ENCODE measurements at regions not wholly inside any gene's neighbourhood (a gene's known extent, or its start where the extent isn't known, plus 50 kb on each side); places are given as distances from the start of the nearest gene placed in this dataset.

DNA sequence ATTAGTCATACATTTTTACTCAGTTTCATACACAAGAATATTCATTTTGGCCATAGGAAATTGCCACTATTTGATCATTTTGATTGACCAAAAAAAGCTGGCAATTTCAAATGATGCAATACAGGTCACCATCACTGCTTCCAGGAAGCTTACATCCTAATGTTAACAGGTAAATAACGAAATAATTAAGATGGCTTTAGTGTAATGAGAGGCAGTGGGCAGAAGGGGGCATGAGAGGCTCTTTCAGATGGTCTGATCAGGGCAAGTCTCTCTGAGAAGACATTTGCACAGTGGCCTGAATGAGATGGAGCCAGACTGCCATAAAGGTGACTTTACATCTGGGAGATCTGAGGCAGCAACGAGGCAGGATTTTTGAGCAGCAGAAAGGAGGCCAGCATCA is 170.7 kb downstream of the SLIT2 start:
- in situ Hi-C loops (cut with HindIII; ENCODE audit: low pct_unique_long_range_greater_than_20kb, low sequenced_read_pairs), result loop anchor here (25.0 kb wide), 1 partner anchor 110 kb away; no protein-coding TSS in a partner anchor
- peak; percentile 73 for DNase-seq (ENCODE audit: low read depth, low spot score)

DNA sequence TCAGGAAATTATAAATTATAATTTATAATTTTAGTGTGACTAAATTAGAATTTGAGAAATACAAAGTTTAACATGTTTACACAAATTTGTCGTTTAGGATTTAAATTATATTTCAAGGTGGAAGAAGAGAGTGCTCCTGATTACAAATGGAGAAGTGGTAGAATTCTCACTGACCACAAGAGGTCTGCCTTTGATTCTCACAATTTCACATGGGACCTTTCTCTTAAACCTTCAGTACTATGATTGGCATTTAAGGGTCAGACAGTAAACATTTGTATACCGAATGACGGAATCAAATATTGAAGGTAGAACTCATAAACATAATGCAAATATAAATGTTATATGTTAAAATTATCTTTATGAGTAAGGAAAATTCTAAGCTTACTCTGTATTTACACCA is 171.7 kb downstream of the SLIT2 start:
- in situ Hi-C loops (cut with HindIII; ENCODE audit: low pct_unique_long_range_greater_than_20kb, low sequenced_read_pairs), result loop anchor here (25.0 kb wide), 1 partner anchor 111 kb away; no protein-coding TSS in a partner anchor
- DNase-seq (ENCODE audit: low read depth, low spot score), result peak; percentile 19

DNA sequence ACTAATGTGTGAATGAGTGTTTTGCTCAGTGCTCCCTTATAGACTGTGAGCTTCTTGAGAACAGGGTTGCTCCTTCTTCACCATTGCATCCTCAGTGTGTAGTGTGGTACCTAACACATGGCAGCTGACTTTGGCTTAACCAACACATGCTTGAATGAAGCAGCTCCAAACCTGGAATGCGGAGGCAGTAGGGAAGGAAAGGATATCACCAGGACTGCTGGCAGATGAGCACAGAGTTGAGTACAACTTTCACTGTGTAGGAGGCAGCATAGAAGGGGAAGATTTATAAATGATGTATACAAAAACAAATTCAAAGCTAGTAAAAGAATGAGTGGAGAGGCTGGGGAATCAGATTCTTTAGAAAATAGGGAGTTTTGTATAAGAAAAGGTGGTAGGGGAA is 174.3 kb downstream of the SLIT2 start:
- no peak for DNase-seq (ENCODE audit: low read depth, low spot score)
- in situ Hi-C loops (cut with HindIII; ENCODE audit: low pct_unique_long_range_greater_than_20kb, low sequenced_read_pairs), result no loop called here

DNA sequence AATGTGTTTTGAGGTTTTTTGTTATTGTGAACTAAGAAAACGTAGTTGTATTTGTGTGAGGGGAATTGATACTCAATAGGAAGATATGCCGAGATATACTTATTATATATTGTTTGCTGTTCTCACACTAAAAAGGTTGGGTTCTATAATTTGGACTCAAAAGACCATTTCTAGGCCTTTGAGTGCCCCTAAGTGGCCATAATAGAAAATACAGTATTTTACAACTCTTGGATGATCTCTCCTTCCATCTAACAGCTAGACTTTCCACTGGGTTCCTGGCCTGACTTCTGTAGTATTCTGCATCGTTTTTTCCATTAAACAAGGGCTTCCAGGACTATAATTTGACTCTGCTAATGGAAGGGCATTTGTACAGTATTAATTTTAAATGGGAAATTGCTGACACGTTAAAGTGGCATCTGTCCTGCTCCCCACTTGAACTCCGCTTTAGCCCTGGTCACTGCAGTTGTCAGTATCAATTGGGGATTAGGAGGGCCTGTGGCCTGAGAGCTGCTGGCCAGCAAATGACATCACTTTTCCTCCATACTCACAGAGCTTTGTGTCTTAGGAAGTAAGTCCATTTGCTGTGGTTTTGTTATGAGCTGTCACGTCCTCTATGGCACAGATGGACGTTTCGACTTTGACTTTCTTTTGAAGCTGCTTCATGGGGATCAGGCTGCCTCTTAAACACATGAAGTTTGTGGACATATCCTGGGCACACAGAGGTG is 176.9 kb downstream of the SLIT2 start:
- in situ Hi-C loops (cut with HindIII; ENCODE audit: low pct_unique_long_range_greater_than_20kb, low sequenced_read_pairs), result no loop called here
- peak; percentile 62 for DNase-seq (ENCODE audit: low read depth, low spot score)

DNA sequence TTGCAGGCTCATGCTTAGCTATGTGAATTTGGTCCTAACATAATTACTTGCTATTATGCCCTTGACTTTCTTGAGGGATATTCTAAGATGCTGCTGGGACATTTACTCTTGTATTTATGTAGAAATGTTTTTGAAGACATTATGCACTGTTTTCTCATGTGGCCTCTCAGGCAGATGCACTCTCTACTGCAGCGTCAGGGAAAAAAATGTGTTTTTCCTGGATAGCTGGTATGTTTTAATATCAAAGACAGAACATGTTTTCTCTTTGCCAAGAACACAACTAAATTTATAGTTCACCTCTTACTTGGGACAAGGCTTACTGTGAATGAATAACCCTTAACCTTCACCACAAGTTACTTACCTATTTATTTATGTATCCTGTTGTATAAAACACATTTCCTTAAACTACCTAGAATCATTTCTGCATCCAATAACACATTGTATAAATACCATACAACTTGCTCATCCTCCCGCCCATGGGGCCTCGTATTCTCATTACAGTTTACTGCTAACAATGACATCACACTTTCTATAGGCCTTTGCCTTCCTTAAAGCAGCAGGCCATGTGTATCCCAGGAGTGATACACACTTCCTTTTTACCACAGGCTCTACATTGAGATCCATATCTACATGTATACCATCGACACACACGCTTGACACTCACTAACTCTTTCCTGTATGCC is 178.7 kb downstream of the SLIT2 start:
- no peak for DNase-seq (ENCODE audit: low read depth, low spot score)
- in situ Hi-C loops (cut with HindIII; ENCODE audit: low pct_unique_long_range_greater_than_20kb, low sequenced_read_pairs), result no loop called here

DNA sequence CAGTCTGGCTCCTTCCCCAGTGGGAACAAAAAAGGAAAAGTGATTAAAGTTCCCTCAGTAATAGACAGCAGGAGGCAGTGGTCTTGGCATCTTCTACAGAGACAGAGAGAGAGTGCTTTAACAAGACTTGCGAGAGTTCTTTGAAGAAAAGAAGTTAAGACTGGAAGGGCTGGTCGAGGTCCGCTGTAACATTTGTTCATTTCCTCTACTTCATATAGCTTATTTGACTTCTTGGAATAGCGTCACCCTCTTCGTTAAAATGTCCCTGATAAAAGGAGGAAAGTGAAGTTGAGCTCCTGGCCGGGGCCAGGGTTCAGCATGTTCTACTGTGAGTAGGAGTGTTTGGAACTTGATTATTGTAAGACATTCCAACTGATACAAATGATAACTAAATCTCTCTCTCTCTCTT is 179.8 kb downstream of the SLIT2 start:
- DNase-seq (ENCODE audit: low read depth, low spot score), result no peak
- in situ Hi-C loops (cut with HindIII; ENCODE audit: low pct_unique_long_range_greater_than_20kb, low sequenced_read_pairs), result no loop called here

DNA sequence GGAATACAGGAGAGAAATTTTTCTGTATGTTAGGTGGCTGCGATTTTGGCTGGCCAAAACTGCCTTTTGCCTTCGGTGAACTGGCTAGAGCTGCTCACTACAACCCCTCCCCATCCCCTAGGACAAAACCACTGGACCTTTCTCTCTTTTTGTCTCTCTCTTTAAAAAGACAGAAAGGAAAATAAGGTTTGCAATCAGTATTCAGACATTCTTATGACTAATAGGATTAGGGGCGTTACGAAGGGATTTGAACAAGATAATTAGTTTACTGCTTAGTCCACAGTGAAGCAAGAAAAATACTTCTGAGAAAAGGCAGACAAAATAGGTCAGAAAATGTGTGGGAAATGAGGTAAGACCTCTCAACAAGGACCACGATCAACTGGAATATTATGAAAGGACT is 180.4 kb downstream of the SLIT2 start:
- in situ Hi-C loops (cut with HindIII; ENCODE audit: low pct_unique_long_range_greater_than_20kb, low sequenced_read_pairs), result no loop called here
- DNase-seq (ENCODE audit: low read depth, low spot score), result no peak

DNA sequence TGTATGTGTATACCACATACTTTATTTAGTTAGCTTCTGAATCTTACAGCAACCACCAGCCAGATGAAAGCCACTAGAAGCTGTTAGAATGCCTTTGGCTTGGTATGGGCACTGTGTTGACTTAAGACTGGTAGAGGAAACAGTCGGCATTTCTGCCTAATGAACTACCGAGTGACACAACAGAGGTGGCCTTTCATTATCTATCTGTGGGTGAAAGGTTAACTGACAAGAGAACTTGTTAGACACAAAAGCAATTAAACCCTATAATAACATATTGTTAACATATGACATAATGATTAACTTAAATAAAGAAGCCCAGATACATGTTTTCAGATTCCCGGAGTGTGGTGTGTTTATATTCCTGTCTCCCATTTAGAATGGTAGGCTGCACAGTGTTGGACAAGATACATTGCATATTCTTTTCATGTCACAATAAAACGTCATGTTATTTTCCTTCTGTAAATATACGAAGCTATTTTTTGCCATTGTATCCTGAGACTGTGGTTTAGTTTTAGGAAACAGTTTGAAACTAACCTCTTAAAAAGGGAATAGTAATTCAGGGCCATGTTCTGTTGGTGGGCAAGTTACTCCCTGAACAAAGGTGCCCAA is 181.5 kb downstream of the SLIT2 start:
- in situ Hi-C loops (cut with HindIII; ENCODE audit: low pct_unique_long_range_greater_than_20kb, low sequenced_read_pairs), result no loop called here
- no peak for DNase-seq (ENCODE audit: low read depth, low spot score)

DNA sequence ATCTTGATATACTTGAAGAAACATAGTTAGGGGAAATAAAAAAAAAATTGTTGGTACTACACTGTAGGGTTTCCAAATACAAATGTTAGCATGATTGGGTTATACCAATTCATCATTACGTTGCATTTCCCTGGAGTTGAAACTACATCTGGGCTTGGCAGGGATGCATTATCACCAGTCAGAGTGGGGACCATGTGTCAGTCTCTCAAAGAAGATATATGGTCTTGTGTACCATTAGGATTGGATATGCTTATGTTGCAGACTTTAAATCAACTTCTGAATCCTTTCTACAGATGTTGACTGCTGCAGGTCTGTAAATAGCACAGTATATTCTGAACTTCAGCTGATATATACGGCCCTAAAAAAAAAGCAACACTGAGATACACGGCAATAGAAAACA is 188.5 kb downstream of the SLIT2 start:
- in situ Hi-C loops (cut with HindIII; ENCODE audit: low pct_unique_long_range_greater_than_20kb, low sequenced_read_pairs), result no loop called here
- DNase-seq (ENCODE audit: low read depth, low spot score), result no peak

DNA sequence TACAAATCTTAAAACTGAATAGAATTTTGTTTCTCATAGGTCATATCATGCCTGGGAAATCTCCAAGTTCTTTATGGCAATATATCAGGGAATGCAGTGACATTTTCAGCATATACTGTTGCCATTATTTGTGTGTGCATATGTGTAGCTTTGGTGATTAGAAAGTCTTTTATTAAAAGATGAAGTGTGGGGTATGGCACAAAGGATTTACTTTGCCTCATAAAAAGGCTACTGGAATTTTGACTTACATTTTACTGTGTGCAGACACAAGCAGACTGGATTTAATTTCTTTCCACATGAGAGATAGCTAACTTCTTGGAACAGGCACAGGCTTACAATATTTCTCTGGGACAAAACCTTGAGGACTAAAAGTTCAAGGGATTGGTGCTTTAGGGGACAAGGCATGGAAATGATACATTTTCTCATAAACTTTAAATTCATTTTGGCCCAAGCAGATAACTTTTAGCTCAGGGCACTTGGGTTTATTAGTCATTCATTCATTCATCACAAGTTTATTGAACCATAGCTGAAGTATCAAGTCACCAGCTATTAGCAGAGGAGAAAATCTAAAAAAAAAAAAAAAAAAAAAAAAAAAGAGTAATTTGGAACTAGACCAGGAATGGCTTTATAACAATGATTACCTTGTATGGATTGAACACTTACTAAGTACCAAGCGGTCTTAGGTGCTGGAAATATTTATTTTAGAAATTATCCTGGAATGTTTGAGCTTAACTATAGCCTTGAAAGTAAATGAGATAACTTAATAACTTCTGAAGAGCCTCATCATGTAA is 191.5 kb downstream of the SLIT2 start:
- no peak for DNase-seq (ENCODE audit: low read depth, low spot score)

DNA sequence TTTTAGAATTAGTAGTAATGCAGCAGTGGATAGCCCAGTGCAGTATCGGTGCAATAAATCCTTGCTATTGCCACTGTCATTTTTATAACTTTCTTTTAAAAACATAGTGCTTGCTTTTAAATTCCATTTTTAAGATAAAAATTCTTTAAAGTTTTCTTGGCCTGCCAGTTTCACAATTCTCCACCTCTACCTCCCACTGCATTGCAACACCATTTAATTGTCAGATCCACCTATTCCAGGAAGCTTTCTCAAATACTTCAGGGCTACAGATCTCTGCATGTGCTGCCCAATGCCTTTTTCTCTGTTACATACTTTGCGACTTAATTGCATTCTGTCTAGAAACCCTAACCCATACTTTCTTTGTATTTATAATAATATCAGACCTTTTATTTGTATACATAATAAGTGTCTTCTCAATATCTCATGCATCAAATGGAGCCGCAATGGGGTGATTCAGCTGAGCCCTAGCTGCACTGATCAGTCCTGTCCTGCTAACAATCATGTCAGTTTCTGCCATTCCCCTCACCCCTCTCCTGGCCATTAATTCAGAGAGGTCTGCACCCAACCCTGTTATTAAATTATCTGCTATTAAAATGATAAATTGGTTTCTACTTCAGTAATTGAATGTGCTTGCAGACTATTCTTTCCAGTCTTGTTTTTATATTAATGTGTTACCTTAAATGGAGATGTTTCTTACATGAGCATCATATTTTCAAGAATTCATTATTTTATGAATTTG is 193.1 kb downstream of the SLIT2 start:
- in situ Hi-C loops (cut with HindIII; ENCODE audit: low pct_unique_long_range_greater_than_20kb, low sequenced_read_pairs), result no loop called here
- no peak for DNase-seq (ENCODE audit: low read depth, low spot score)

More for the DNA sequence above, 191.5 kb downstream of the SLIT2 start:
- in situ Hi-C loops (cut with HindIII; ENCODE audit: low pct_unique_long_range_greater_than_20kb, low sequenced_read_pairs), result no loop called here

DNA sequence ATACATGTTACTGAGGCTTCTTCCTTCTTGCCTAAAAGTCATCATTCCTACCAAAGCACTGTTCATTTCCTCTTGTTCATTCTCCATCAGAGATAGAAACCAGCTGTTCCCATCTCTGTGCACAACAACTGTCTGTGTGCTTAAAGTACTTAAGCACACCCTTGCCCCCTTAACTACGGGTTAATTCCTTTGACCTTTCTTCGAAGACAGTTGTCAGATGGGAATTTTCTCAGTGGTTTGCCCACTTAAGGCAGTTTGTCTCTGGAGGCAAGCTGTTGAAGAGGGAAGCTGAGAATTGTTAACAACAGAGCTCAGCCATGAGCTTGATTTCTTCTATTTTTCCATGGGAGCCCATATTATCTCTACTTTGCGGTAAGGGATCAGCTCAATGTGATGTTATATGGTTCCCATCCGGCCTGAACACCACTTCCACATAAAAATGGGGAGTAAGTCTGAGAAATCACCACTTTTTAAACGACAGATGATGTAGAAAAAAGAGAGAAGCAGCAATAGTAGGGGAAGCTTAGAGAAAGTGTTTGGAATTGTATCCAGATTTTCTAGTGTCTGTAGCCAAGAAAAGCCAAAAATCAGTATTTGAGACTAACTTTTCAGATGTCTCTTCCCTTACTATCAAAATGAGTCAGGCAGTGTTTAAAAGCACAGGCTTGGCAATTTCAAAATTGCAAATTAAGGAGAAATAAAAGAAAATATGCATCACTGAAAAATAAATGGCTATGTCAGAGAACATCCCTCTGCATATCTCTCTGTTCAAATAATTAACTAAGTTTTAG is 194.4 kb downstream of the SLIT2 start:
- in situ Hi-C loops (cut with HindIII; ENCODE audit: low pct_unique_long_range_greater_than_20kb, low sequenced_read_pairs), result no loop called here
- DNase-seq (ENCODE audit: low read depth, low spot score), result no peak

DNA sequence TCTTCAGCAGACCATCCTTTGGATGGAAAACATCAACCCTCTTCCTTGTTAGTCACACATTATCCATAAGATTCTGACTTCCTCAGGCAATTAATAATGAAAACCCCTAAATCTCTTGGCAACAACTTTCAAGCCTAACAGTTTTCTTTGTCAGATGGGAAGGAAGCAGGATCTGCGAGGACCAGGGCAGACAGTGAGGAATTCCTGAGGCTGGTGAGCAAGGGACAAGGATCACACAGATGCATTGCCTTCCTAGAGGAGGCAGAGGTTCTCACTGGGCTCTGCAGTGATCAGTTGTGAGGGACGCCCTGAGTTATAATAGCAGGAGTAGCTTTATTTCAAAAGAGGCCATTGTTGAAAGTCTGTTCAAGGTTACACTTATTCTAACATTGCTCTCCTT is 195.4 kb downstream of the SLIT2 start:
- in situ Hi-C loops (cut with HindIII; ENCODE audit: low pct_unique_long_range_greater_than_20kb, low sequenced_read_pairs), result no loop called here

DNA sequence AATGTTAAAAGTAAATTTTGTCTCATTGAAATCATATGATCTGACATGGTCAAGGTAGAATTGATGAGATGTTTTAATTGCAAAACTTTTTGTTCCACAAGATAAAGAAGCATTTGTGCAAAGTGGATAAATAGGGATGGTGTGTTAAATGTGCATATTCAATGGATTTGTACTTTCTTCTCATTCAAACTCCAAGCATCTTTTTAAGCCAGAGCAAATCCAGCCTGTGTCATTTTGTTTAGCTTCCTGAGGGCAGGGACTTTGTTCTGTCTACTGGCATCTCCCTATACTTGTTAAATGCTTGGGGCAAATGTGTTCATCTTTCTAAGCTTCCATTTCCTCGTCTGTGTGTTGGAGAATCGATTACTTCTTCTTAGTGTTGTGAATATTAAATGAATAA is 200.3 kb downstream of the SLIT2 start:
- in situ Hi-C loops (cut with HindIII; ENCODE audit: low pct_unique_long_range_greater_than_20kb, low sequenced_read_pairs), result no loop called here

More for the DNA sequence above, 195.4 kb downstream of the SLIT2 start:
- DNase-seq (ENCODE audit: low read depth, low spot score), result no peak

DNA sequence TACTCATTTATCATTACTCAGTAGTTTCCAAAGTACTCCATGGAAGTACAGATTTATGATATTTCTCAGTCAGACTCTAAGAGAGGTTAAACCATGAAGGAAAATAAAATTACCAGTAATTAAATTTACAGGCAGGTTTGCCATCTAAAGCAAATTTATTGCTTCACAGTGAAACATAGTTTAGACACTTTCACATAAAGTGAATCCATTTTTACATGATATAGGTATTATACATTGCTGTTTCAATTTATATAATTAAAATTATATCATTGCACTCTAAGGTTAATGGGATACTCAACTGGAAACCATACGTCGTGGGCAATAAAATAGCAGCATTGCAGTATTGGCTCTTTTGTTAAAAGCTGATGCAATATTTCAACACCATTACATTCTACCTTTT is 202.8 kb downstream of the SLIT2 start:
- no peak for DNase-seq (ENCODE audit: low read depth, low spot score)
- in situ Hi-C loops (cut with HindIII; ENCODE audit: low pct_unique_long_range_greater_than_20kb, low sequenced_read_pairs), result no loop called here

More for the DNA sequence above, 200.3 kb downstream of the SLIT2 start:
- DNase-seq (ENCODE audit: low read depth, low spot score), result no peak

DNA sequence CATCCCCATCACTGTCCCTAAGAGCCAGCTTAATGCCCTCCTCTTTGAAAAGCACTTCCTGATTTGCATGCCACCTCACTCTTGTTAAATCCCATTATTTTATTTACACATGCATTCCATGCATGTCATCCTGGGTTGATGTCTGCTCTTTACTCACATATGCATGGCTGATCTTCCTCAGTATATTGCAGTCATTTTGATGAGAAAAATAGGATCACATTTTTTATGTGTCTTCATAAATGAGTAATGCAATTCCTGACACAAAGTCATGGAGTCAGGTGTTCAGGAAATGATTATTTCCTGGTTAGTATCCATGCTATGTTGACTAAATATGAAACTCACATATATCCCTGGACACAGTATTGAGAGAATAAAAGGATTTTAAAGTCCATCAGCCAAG is 204.7 kb downstream of the SLIT2 start:
- in situ Hi-C loops (cut with HindIII; ENCODE audit: low pct_unique_long_range_greater_than_20kb, low sequenced_read_pairs), result no loop called here
- DNase-seq (ENCODE audit: low read depth, low spot score), result no peak
